Hepatocyte (in vitro differentiated cells): ENCODE measurements at regions not wholly inside any gene's neighbourhood (a gene's known extent, or its start where the extent isn't known, plus 50 kb on each side); places are given as distances from the start of the nearest gene placed in this dataset.

ENCODE experiments used
- DNase-seq: peaks from one replicate; pipeline ENCODE4 v3.0.0-alpha.2; 2016; ENCODE audit warnings: low spot score
- H2AFZ ChIP-seq: fragments of 200-600 bp; sonication (generic); 2 replicates; pipeline ENCODE4 v1.6.0; 2016; ENCODE audit warnings: antibody characterized with exemption, mild to moderate bottlenecking
- H3K27ac ChIP-seq: fragments of 200-600 bp; sonication (generic); 2 replicates; pipeline ENCODE4 v1.5.1; 2016; ENCODE audit warnings: mild to moderate bottlenecking
- H3K27me3 ChIP-seq: fragments of 200-600 bp; sonication (generic); 2 replicates; pipeline ENCODE4 v1.6.1; 2016
- H3K36me3 ChIP-seq: fragments of 200-600 bp; sonication (generic); replicated peaks from 2 replicates; pipeline ENCODE4 v1.5.1; 2016; ENCODE audit warnings: low read depth; ENCODE audit not compliant: insufficient read depth
- H3K4me1 ChIP-seq: fragments of 200-600 bp; sonication (generic); 2 replicates; pipeline ENCODE4 v1.5.1; 2016; ENCODE audit warnings: mild to moderate bottlenecking, moderate library complexity; ENCODE audit not compliant: insufficient read depth
- H3K4me2 ChIP-seq: fragments of 200-600 bp; sonication (generic); 2 replicates; pipeline ENCODE4 v1.6.0; 2016
- H3K4me3 ChIP-seq: fragments of 200-600 bp; sonication (generic); 2 replicates; pipeline ENCODE4 v1.5.1; 2016; ENCODE audit warnings: mild to moderate bottlenecking
- H3K79me2 ChIP-seq: fragments of 200-600 bp; sonication (generic); 2 replicates; pipeline ENCODE4 v1.6.0; 2017; ENCODE audit warnings: mild to moderate bottlenecking
- H3K9me2 ChIP-seq: fragments of 200-600 bp; sonication (generic); replicated peaks from 2 replicates; pipeline ENCODE4 v1.6.0; 2017; ENCODE audit warnings: mild to moderate bottlenecking; ENCODE audit not compliant: insufficient read depth
- H3K9me3 ChIP-seq: fragments of 200-600 bp; sonication (generic); 2 replicates; pipeline ENCODE4 v1.5.1; 2016; ENCODE audit warnings: low read depth, mild to moderate bottlenecking
- H4K20me1 ChIP-seq: fragments of 200-600 bp; sonication (generic); 2 replicates; pipeline ENCODE4 v1.6.0; 2016; ENCODE audit warnings: mild to moderate bottlenecking; ENCODE audit not compliant: insufficient read depth, poor library complexity, severe bottlenecking
- CTCF ChIP-seq: fragments of 200-600 bp; sonication (generic); IDR thresholded peaks from 2 replicates; pipeline ENCODE4 v1.5.1; 2016; ENCODE audit warnings: antibody characterized with exemption, mild to moderate bottlenecking; ENCODE audit not compliant: poor library complexity
- EZH2 ChIP-seq: fragments of 200-600 bp; sonication (generic); IDR thresholded peaks from 2 replicates; pipeline ENCODE4 v1.6.1; 2016; ENCODE audit warnings: antibody characterized with exemption, mild to moderate bottlenecking, borderline replicate concordance
- EZH2phosphoT487 ChIP-seq: fragments of 200-600 bp; sonication (generic); IDR thresholded peaks from one replicate; pipeline ENCODE4 v1.6.1; 2018; ENCODE audit warnings: antibody characterized with exemption, mild to moderate bottlenecking, low read depth, moderate library complexity; ENCODE audit not compliant: unreplicated experiment, severe bottlenecking
- WGBS: methylation state at CpG from one replicate; pipeline ENCODE4 v1.1.6; 2016; ENCODE audit warnings: low lambda C conversion rate; ENCODE audit errors: missing lambda C conversion rate; 5-methylcytosine and 5-hydroxymethylcytosine counted together

- TF ChIP-seq CTCF (no peak), EZH2 (no peak), EZH2phosphoT487 (no peak)
- 95% methylated on average over 3 of the region's 3 CpGs for WGBS
Observed at GRCh38 chr14:71618047-71618446, 314.2 kb upstream of the RGS6 start.

GRCh38 chr14:71618716-71619115 is 313.5 kb upstream of the RGS6 start:
- Histone ChIP-seq H3K4me3 (no peak overlapping the region), H3K27me3 (no peaks in the 10 kb centered on the region), H3K36me3 (no peaks in the 10 kb centered on the region), H3K9me2 (no peaks in the 10 kb centered on the region), H3K27ac (no peak overlapping the region), H3K79me2 (peaks cover 21% of the 10 kb centered on the region), H3K9me3 (no peaks in the 10 kb centered on the region), H3K4me1 (no peaks in the 10 kb centered on the region), H2AFZ (no peak overlapping the region), H4K20me1 (no peaks in the 10 kb centered on the region), H3K4me2 (no peak overlapping the region)
- DNase-seq: no peak
- TF ChIP-seq CTCF (no peak), EZH2 (no peak), EZH2phosphoT487 (no peak)
- 94% methylated on average over 5 of the region's 5 CpGs for WGBS

More at GRCh38 chr14:71618047-71618446, 314.2 kb upstream of the RGS6 start:
- DNase-seq: no peak
- no peaks in the 10 kb centered on the region for H3K36me3 ChIP-seq
- no peaks in the 10 kb centered on the region for H3K4me1 ChIP-seq
- H2AFZ ChIP-seq: no peak overlapping the region
- no peak overlapping the region for H3K4me2 ChIP-seq
- H3K9me2 ChIP-seq: no peaks in the 10 kb centered on the region
- no peaks in the 10 kb centered on the region for H3K27me3 ChIP-seq
- no peak overlapping the region for H3K27ac ChIP-seq
- H3K9me3 ChIP-seq: no peaks in the 10 kb centered on the region
- no peaks in the 10 kb centered on the region for H4K20me1 ChIP-seq
- H3K79me2 ChIP-seq: peaks cover 27% of the 10 kb centered on the region
- no peak overlapping the region for H3K4me3 ChIP-seq

GRCh38 chr14:71619472-71619871 is 312.8 kb upstream of the RGS6 start:
- H2AFZ ChIP-seq: no peak overlapping the region
- H3K9me2 ChIP-seq: no peaks in the 10 kb centered on the region
- WGBS: 96% methylated on average over 3 of the region's 3 CpGs
- peaks cover 16% of the 10 kb centered on the region for H3K79me2 ChIP-seq
- H3K27ac ChIP-seq: no peak overlapping the region
- H3K36me3 ChIP-seq: no peaks in the 10 kb centered on the region
- no peak for DNase-seq
- no peaks in the 10 kb centered on the region for H3K27me3 ChIP-seq
- no peaks in the 10 kb centered on the region for H4K20me1 ChIP-seq
- TF ChIP-seq CTCF: no peak
- TF ChIP-seq EZH2phosphoT487: no peak
- TF ChIP-seq EZH2: no peak
- no peak overlapping the region for H3K4me2 ChIP-seq
- no peak overlapping the region for H3K4me3 ChIP-seq
- H3K4me1 ChIP-seq: no peaks in the 10 kb centered on the region
- no peaks in the 10 kb centered on the region for H3K9me3 ChIP-seq

GRCh38 chr14:71620401-71620800 is 311.8 kb upstream of the RGS6 start:
- Histone ChIP-seq H3K4me3 (no peak overlapping the region), H3K4me1 (no peaks in the 10 kb centered on the region), H3K27me3 (no peaks in the 10 kb centered on the region), H3K36me3 (no peaks in the 10 kb centered on the region), H3K9me3 (no peaks in the 10 kb centered on the region), H3K9me2 (no peaks in the 10 kb centered on the region), H3K79me2 (peaks cover 11% of the 10 kb centered on the region), H3K4me2 (no peak overlapping the region), H2AFZ (no peak overlapping the region), H4K20me1 (no peaks in the 10 kb centered on the region), H3K27ac (no peak overlapping the region)
- WGBS: 88% methylated on average over 2 of the region's 2 CpGs
- no peak for DNase-seq
- TF ChIP-seq CTCF (no peak), EZH2phosphoT487 (no peak), EZH2 (no peak)
